K562 (cell line): ENCODE measurements at regions not wholly inside any gene's neighbourhood (a gene's known extent, or its start where the extent isn't known, plus 50 kb on each side); places are given as distances from the start of the nearest gene placed in this dataset.

Experiments
- ATAC-seq: fragments of 200-7000 bp; cut with Tn5 transposase; 3 replicates; pipeline ENCODE4 v1.9.1; 2020; ENCODE audit warnings: moderate library complexity
- BruUV-seq: library from RNA; stranded (reverse); fragments of 400-500 nt; replicated peaks from 2 replicates; lab custom pipeline; 2021; lab: Mats Ljungman, UMichigan
- CTCF ChIA-PET: fragments of 300-600 bp; formaldehyde crosslinking; extraction: SDS; loops from one replicate; lab custom pipeline; 2021; ENCODE audit warnings: low intra/inter-chr PET ratio; lab: Yijun Ruan, JAX
- POLR2A ChIA-PET: fragments of 300-600, 350-650 bp; sonication (Branson Sonifier 250); formaldehyde crosslinking; extraction: SDS; loops from one replicate; lab custom pipeline; 2021; ENCODE audit warnings: antibody characterized with exemption, inconsistent platforms; lab: Yijun Ruan, JAX
- DNase-seq, 4 experiments: peaks; one replicate each; pipeline versions ENCODE4 v3.0.0 to v3.0.0-alpha.2; 2011 to 2018; ENCODE audit warnings: low spot score in 3 of 4, mixed read lengths in 3 of 4; ENCODE audit errors: extremely low read depth in 1 of 4
- FAIRE-seq: peaks from 2 replicates; lab custom pipeline; 2011; peaks lifted over from hg19 to GRCh38; lab: Jason Lieb, UNC
- H2AFZ ChIP-seq: 2 replicates; pipeline ENCODE4 v1.6.0; 2011; ENCODE audit warnings: low read depth, low read length, control low read depth, inconsistent platforms
- H3K27ac ChIP-seq: fragments of 200-600 bp; 3 replicates; pipeline ENCODE4 v1.8.0; 2011; ENCODE audit warnings: low read depth, mild to moderate bottlenecking, control low read depth, inconsistent platforms, low read length, moderate library complexity, mixed read lengths; ENCODE audit errors: extremely low read depth
- H3K27me3 ChIP-seq, 2 experiments: fragments of 300-600 bp in 1 of 2; 2 replicates in 1 of 2; 3 replicates in 1 of 2; pipeline versions ENCODE4 v1.6.0 to v1.8.0; 2011; ENCODE audit warnings: inconsistent platforms in 2 of 2, low read length in 2 of 2, mild to moderate bottlenecking in 1 of 2, mixed read lengths in 1 of 2, moderate library complexity in 1 of 2; ENCODE audit not compliant: control insufficient read depth in 2 of 2, insufficient read depth in 2 of 2
- H3K36me3 ChIP-seq: fragments of 300-600 bp; 3 replicates; pipeline ENCODE4 v1.8.0; 2011; ENCODE audit warnings: mild to moderate bottlenecking, low read length, inconsistent platforms; ENCODE audit not compliant: control insufficient read depth, insufficient read depth
- H3K4me1 ChIP-seq, 2 experiments: fragments of 200-600 bp in 1 of 2; replicated peaks in 1 of 2; 2 replicates in 1 of 2; 3 replicates in 1 of 2; pipeline versions ENCODE4 v1.5.1 to v1.8.0; 2011; ENCODE audit warnings: inconsistent platforms in 2 of 2, low read length in 2 of 2, mild to moderate bottlenecking in 1 of 2, mixed read lengths in 1 of 2, moderate library complexity in 1 of 2; ENCODE audit not compliant: control insufficient read depth in 2 of 2, insufficient read depth in 2 of 2
- H3K4me2 ChIP-seq: 2 replicates; pipeline ENCODE4 v1.6.1; 2011; ENCODE audit warnings: low read length, control low read depth, inconsistent platforms, mixed read lengths; ENCODE audit not compliant: insufficient read depth
- H3K4me3 ChIP-seq: fragments of 200-600 bp; sonication (generic), shearing (Covaris generic); 2 replicates; pipeline ENCODE4 v1.5.1; 2016; ENCODE audit warnings: control low read depth, inconsistent platforms
- H3K79me2 ChIP-seq: fragments of 200-600 bp; 3 replicates; pipeline ENCODE4 v1.8.0; 2011; ENCODE audit warnings: low read length, inconsistent platforms; ENCODE audit not compliant: control insufficient read depth, insufficient read depth
- H3K9ac ChIP-seq, 2 experiments: 2 replicates each; pipeline versions ENCODE4 v1.6.0 to v1.6.1; 2011; ENCODE audit warnings: low read depth in 2 of 2, low read length in 2 of 2, control low read depth in 1 of 2, inconsistent platforms in 1 of 2, mild to moderate bottlenecking in 1 of 2, mixed read lengths in 1 of 2; ENCODE audit not compliant: insufficient read depth in 1 of 2
- H3K9me1 ChIP-seq: one replicate; pipeline ENCODE4 v1.6.0; 2011; ENCODE audit warnings: inconsistent platforms, mild to moderate bottlenecking, low read length, moderate library complexity; ENCODE audit not compliant: control insufficient read depth, insufficient read depth
- H3K9me3 ChIP-seq: replicated peaks from 2 replicates; pipeline ENCODE4 v1.5.1; 2011; ENCODE audit warnings: low read depth, low read length, inconsistent platforms; ENCODE audit not compliant: control insufficient read depth, insufficient read depth
- H4K20me1 ChIP-seq: replicated peaks from 2 replicates; pipeline ENCODE4 v1.6.1; 2011; ENCODE audit warnings: low read length, inconsistent platforms, mixed read lengths; ENCODE audit not compliant: control insufficient read depth, insufficient read depth
- LARP7 ChIP-seq: fragments of 450-650 bp; IDR thresholded peaks from 2 replicates; pipeline ENCODE4 v1.6.1; 2016
- NFXL1 ChIP-seq: fragments of 450-650 bp; formaldehyde crosslinking; IDR thresholded peaks from 2 replicates; pipeline ENCODE4 v1.4.0; 2021; ENCODE audit warnings: mild to moderate bottlenecking
- NR2C1 ChIP-seq, 2 experiments: fragments of 450-650 bp; IDR thresholded peaks; 2 replicates each; pipeline ENCODE4 v1.6.1; 2017; ENCODE audit warnings: mild to moderate bottlenecking in 2 of 2, antibody characterized with exemption in 1 of 2, inconsistent platforms in 1 of 2, missing compliant biosample characterization in 1 of 2, missing genetic modification characterization in 1 of 2
- SP2 ChIP-seq: IDR thresholded peaks from 2 replicates; pipeline ENCODE4 v1.6.1; 2011; ENCODE audit warnings: mild to moderate bottlenecking, low read depth, low read length, moderate library complexity; ENCODE audit not compliant: poor library complexity, severe bottlenecking; ENCODE audit errors: extremely low read depth
- ZBED1 ChIP-seq: IDR thresholded peaks from 2 replicates; pipeline ENCODE4 v1.6.1; 2014
- ZZZ3 ChIP-seq: fragments of 450-650 bp; IDR thresholded peaks from 2 replicates; pipeline ENCODE4 v1.6.1; 2016; ENCODE audit warnings: antibody characterized with exemption, mild to moderate bottlenecking, moderate library complexity
- WGBS: fragments of 100-300 bp; shearing (Covaris generic); methylation state at CpG from one replicate; pipeline ENCODE4 v1.1.6; 2016; ENCODE audit warnings: low coverage, mixed read lengths; ENCODE audit not compliant: insufficient coverage; ENCODE audit errors: missing lambda C conversion rate; 5-methylcytosine and 5-hydroxymethylcytosine counted together
- in situ Hi-C: fragments of 300-500 bp; cut with MboI; formaldehyde crosslinking; loops from 4 replicates; pipeline ENCODE4 v1.15.0; 2018; ENCODE audit warnings: inconsistent platforms, mixed read lengths
- intact Hi-C: fragments of 100-400 bp; cut with micrococcal nuclease; formaldehyde crosslinking; loops from 2 replicates; pipeline ENCODE4 v1.14.2; 2022
- TF ChIP-seq, protein P1 (sequence below): fragments of 450-650 bp; IDR thresholded peaks from 2 replicates; pipeline ENCODE4 v1.6.1; 2016; ENCODE audit warnings: low read depth
- TF ChIP-seq, protein P2 (sequence below): fragments of 150-350 bp; conservative IDR thresholded peaks from 2 replicates; pipeline ENCODE4 v1.6.1; 2014; ENCODE audit warnings: low read length
- TF ChIP-seq, protein P3 (sequence below): fragments of 450-650 bp; IDR thresholded peaks from 2 replicates; pipeline ENCODE4 v1.6.1; 2018; ENCODE audit not compliant: partially characterized antibody

DNA sequence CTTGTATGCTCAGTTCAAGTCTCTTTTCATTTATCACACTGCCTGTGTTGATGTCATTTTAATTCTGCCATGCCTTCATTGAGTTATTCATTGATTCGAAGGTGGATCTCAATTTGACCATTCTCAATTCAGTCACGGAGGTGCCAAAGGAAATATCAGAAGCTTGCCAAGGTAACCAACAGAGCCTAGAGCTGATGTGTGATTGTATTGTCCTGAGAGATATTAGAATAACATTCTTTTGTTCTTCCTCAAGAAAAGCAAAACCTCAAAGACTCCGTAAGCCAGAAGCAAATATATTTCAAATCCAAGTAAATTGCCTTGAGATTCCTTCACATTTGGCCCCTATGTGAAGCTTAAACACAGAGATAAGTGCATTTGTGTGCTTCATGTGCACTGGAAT, 345.3 kb downstream of the CXCL12 start:
- POLR2A ChIA-PET = interaction anchor here (0.9 kb wide), 1 partner anchor 25 kb away, joined by 5 read pairs; no protein-coding TSS in a partner anchor
- no peaks in the 10 kb centered on the region for H4K20me1 ChIP-seq
- FAIRE-seq (no peak), ATAC-seq (no peak), DNase-seq (no peak)
- no peak overlapping the region for H3K4me2 ChIP-seq
- H3K4me3 ChIP-seq = no peak overlapping the region
- CTCF ChIA-PET = no interaction called here
- no peaks in the 10 kb centered on the region for H3K79me2 ChIP-seq
- no peaks in the 10 kb centered on the region for H3K9me1 ChIP-seq
- no peaks in the 10 kb centered on the region for H3K4me1 ChIP-seq
- no peaks in the 10 kb centered on the region for H3K36me3 ChIP-seq
- H3K27ac ChIP-seq = no peak overlapping the region
- in situ Hi-C loops (no loop called here), intact Hi-C loops (no loop called here)
- H3K27me3 ChIP-seq = peaks cover 0 to 2% of the 10 kb centered on the region in 2 experiments; a peak in 3 of 5 replicates
- no TSS peak for BruUV-seq
- no peak overlapping the region for H3K9ac ChIP-seq
- WGBS = 0% methylated on average over 3 of the region's 3 CpGs
- H2AFZ ChIP-seq = no peak overlapping the region
- H3K9me3 ChIP-seq = no peaks in the 10 kb centered on the region
- TF ChIP-seq, protein P1, sequence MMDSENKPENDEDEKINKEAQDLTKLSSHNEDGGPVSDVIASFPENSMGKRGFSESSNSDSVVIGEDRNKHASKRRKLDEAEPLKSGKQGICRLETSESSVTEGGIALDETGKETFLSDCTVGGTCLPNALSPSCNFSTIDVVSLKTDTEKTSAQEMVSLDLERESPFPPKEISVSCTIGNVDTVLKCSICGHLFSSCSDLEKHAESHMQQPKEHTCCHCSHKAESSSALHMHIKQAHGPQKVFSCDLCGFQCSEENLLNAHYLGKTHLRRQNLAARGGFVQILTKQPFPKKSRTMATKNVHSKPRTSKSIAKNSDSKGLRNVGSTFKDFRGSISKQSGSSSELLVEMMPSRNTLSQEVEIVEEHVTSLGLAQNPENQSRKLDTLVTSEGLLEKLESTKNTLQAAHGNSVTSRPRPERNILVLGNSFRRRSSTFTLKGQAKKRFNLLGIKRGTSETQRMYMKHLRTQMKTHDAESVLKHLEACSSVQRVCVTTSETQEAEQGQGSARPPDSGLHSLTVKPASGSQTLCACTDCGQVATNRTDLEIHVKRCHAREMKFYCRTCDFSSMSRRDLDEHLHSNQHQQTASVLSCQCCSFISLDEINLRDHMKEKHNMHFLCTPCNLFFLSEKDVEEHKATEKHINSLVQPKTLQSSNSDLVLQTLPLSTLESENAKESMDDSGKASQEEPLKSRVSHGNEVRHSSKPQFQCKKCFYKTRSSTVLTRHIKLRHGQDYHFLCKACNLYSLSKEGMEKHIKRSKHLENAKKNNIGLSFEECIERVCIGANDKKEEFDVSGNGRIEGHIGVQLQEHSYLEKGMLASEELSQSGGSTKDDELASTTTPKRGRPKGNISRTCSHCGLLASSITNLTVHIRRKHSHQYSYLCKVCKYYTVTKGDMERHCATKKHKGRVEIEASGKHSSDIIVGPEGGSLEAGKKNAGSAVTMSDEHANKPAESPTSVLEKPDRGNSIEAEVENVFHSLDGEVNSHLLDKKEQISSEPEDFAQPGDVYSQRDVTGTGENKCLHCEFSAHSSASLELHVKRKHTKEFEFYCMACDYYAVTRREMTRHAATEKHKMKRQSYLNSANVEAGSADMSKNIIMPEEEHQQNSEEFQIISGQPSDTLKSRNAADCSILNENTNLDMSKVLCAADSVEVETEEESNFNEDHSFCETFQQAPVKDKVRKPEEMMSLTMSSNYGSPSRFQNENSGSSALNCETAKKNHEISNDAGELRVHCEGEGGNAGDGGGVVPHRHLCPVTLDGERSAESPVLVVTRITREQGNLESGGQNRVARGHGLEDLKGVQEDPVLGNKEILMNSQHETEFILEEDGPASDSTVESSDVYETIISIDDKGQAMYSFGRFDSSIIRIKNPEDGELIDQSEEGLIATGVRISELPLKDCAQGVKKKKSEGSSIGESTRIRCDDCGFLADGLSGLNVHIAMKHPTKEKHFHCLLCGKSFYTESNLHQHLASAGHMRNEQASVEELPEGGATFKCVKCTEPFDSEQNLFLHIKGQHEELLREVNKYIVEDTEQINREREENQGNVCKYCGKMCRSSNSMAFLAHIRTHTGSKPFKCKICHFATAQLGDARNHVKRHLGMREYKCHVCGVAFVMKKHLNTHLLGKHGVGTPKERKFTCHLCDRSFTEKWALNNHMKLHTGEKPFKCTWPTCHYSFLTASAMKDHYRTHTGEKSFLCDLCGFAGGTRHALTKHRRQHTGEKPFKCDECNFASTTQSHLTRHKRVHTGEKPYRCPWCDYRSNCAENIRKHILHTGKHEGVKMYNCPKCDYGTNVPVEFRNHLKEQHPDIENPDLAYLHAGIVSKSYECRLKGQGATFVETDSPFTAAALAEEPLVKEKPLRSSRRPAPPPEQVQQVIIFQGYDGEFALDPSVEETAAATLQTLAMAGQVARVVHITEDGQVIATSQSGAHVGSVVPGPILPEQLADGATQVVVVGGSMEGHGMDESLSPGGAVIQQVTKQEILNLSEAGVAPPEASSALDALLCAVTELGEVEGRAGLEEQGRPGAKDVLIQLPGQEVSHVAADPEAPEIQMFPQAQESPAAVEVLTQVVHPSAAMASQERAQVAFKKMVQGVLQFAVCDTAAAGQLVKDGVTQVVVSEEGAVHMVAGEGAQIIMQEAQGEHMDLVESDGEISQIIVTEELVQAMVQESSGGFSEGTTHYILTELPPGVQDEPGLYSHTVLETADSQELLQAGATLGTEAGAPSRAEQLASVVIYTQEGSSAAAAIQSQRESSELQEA = no peak
- no peak for TF ChIP-seq ZZZ3
- TF ChIP-seq, protein P2, sequence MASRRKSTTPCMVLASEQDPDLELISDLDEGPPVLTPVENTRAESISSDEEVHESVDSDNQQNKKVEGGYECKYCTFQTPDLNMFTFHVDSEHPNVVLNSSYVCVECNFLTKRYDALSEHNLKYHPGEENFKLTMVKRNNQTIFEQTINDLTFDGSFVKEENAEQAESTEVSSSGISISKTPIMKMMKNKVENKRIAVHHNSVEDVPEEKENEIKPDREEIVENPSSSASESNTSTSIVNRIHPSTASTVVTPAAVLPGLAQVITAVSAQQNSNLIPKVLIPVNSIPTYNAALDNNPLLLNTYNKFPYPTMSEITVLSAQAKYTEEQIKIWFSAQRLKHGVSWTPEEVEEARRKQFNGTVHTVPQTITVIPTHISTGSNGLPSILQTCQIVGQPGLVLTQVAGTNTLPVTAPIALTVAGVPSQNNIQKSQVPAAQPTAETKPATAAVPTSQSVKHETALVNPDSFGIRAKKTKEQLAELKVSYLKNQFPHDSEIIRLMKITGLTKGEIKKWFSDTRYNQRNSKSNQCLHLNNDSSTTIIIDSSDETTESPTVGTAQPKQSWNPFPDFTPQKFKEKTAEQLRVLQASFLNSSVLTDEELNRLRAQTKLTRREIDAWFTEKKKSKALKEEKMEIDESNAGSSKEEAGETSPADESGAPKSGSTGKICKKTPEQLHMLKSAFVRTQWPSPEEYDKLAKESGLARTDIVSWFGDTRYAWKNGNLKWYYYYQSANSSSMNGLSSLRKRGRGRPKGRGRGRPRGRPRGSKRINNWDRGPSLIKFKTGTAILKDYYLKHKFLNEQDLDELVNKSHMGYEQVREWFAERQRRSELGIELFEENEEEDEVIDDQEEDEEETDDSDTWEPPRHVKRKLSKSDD = no peak
- TF ChIP-seq NR2C1 (IDR thresholded peaks at IDR 0.05) = no peak
- no peak for TF ChIP-seq NR2C1 (tag; IDR thresholded peaks at IDR 0.05)
- no peak for TF ChIP-seq LARP7
- no peak for TF ChIP-seq NFXL1
- TF ChIP-seq, protein P3, sequence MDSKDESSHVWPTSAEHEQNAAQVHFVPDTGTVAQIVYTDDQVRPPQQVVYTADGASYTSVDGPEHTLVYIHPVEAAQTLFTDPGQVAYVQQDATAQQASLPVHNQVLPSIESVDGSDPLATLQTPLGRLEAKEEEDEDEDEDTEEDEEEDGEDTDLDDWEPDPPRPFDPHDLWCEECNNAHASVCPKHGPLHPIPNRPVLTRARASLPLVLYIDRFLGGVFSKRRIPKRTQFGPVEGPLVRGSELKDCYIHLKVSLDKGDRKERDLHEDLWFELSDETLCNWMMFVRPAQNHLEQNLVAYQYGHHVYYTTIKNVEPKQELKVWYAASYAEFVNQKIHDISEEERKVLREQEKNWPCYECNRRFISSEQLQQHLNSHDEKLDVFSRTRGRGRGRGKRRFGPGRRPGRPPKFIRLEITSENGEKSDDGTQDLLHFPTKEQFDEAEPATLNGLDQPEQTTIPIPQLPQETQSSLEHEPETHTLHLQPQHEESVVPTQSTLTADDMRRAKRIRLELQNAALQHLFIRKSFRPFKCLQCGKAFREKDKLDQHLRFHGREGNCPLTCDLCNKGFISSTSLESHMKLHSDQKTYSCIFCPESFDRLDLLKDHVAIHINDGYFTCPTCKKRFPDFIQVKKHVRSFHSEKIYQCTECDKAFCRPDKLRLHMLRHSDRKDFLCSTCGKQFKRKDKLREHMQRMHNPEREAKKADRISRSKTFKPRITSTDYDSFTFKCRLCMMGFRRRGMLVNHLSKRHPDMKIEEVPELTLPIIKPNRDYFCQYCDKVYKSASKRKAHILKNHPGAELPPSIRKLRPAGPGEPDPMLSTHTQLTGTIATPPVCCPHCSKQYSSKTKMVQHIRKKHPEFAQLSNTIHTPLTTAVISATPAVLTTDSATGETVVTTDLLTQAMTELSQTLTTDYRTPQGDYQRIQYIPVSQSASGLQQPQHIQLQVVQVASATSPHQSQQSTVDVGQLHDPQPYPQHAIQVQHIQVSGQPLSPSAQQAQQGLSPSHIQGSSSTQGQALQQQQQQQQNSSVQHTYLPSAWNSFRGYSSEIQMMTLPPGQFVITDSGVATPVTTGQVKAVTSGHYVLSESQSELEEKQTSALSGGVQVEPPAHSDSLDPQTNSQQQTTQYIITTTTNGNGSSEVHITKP = no peak
- no peak for TF ChIP-seq SP2
- no peak for TF ChIP-seq ZBED1
